Activated T-cell treated with anti-CD3 and anti-CD28 coated beads, Interleukin-2, amount 50 U/mL, for 48 hours (primary cell): ENCODE measurements at regions not wholly inside any gene's neighbourhood (a gene's known extent, or its start where the extent isn't known, plus 50 kb on each side); places are given as distances from the start of the nearest gene placed in this dataset.

ENCODE experiments used
- DNase-seq, 2 experiments: peaks; one replicate each; pipeline ENCODE4 v3.0.0-alpha.2; 2020

GRCh38 chr1:10914056-10914455 is 98.4 kb upstream of the TARDBP start:
- no peak for DNase-seq

GRCh38 chr1:10915594-10915993 is 96.9 kb upstream of the TARDBP start:
- DNase-seq: no peak

- DNase-seq: no peak
These were observed 96.1 kb upstream of the TARDBP start for GRCh38 chr1:10916311-10916710.

GRCh38 chr1:10916991-10917390 is 95.5 kb upstream of the TARDBP start:
- no peak for DNase-seq

- no peak for DNase-seq
These were observed 94.7 kb upstream of the TARDBP start for GRCh38 chr1:10917513-10918454.

- DNase-seq: no peak
These were observed 93.9 kb upstream of the TARDBP start for GRCh38 chr1:10918531-10918930.

- no peak for DNase-seq
These were observed 92.3 kb upstream of the TARDBP start for GRCh38 chr1:10920063-10920626.

GRCh38 chr1:10922315-10923060 is 90.0 kb upstream of the TARDBP start:
- peak; percentile 67 to 70 for DNase-seq

GRCh38 chr1:10924030-10924429 is 88.4 kb upstream of the TARDBP start:
- no peak for DNase-seq

- DNase-seq: no peak
These were observed 83.8 kb upstream of the TARDBP start for GRCh38 chr1:10928654-10929053.

- peak in 1 of 2 experiments; percentile 48 for DNase-seq
These were observed 80.4 kb upstream of the TARDBP start for GRCh38 chr1:10932088-10932487.

- DNase-seq: no peak
These were observed 78.2 kb upstream of the TARDBP start for GRCh38 chr1:10934150-10934818.

GRCh38 chr1:10935246-10935645 is 77.2 kb upstream of the TARDBP start:
- DNase-seq: no peak

GRCh38 chr1:10935724-10936123 is 76.7 kb upstream of the TARDBP start:
- DNase-seq: no peak

- DNase-seq: no peak
These were observed 75.2 kb upstream of the TARDBP start for GRCh38 chr1:10936998-10937901.

- DNase-seq: no peak
These were observed 73.6 kb upstream of the TARDBP start for GRCh38 chr1:10938741-10939417.

GRCh38 chr1:10939654-10940450 is 72.6 kb upstream of the TARDBP start:
- peak; percentile 75 for DNase-seq

- no peak for DNase-seq
These were observed 72.0 kb upstream of the TARDBP start for GRCh38 chr1:10940451-10940804.

- no peak for DNase-seq
These were observed 71.6 kb upstream of the TARDBP start for GRCh38 chr1:10940838-10941237.

- DNase-seq: peak; percentile 79 to 82
These were observed 70.4 kb upstream of the TARDBP start for GRCh38 chr1:10941891-10942541.
